ENCODE measurements at regions not wholly inside any gene's neighbourhood (a gene's known extent, or its start where the extent isn't known, plus 50 kb on each side); places are given as distances from the start of the nearest gene placed in this dataset.

- TF ChIP-seq, protein P1, sequence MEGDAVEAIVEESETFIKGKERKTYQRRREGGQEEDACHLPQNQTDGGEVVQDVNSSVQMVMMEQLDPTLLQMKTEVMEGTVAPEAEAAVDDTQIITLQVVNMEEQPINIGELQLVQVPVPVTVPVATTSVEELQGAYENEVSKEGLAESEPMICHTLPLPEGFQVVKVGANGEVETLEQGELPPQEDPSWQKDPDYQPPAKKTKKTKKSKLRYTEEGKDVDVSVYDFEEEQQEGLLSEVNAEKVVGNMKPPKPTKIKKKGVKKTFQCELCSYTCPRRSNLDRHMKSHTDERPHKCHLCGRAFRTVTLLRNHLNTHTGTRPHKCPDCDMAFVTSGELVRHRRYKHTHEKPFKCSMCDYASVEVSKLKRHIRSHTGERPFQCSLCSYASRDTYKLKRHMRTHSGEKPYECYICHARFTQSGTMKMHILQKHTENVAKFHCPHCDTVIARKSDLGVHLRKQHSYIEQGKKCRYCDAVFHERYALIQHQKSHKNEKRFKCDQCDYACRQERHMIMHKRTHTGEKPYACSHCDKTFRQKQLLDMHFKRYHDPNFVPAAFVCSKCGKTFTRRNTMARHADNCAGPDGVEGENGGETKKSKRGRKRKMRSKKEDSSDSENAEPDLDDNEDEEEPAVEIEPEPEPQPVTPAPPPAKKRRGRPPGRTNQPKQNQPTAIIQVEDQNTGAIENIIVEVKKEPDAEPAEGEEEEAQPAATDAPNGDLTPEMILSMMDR (IDR thresholded peaks at IDR 0.05; ENCODE audit: low read length): no peak
- TF ChIP-seq EZH2 (optimal IDR thresholded peaks at IDR 0.05; ENCODE audit: low read depth, low read length) (no peak), EZH2phosphoT487 (IDR thresholded peaks at IDR 0.05; ENCODE audit: low read length) (no peak)
Observed at GRCh38 chr6:164791498-164791897, 517.9 kb downstream of the C6orf118 start.

Data from MM.1S (cell line).